GM12878 (cell line): ENCODE measurements at regions not wholly inside any gene's neighbourhood (a gene's known extent, or its start where the extent isn't known, plus 50 kb on each side); places are given as distances from the start of the nearest gene placed in this dataset.
"Not testable (repeated sequence)": the region's sequence is repeated elsewhere in the genome, so short reads cannot be mapped to it uniquely, and the experiment has no call there.

ENCODE experiments used
- CTCF ChIP-seq, 3 experiments: IDR thresholded peaks in 2 of 3; conservative IDR thresholded peaks in 1 of 3; 2 replicates each; pipeline ENCODE4 v1.5.1; 2011; ENCODE audit warnings: low read depth in 3 of 3, low read length in 3 of 3, mild to moderate bottlenecking in 3 of 3, control low read depth in 2 of 3, moderate library complexity in 2 of 3, inconsistent platforms in 1 of 3, mixed read lengths in 1 of 3; ENCODE audit not compliant: control insufficient read depth in 2 of 3, insufficient read depth in 1 of 3; ENCODE audit errors: extremely low read depth in 1 of 3
- GABPA ChIP-seq: IDR thresholded peaks from 2 replicates; pipeline ENCODE4 v1.6.1; 2014; ENCODE audit warnings: antibody characterized with exemption, low read depth, mild to moderate bottlenecking, inconsistent platforms
- MTA2 ChIP-seq: fragments of 450-650 bp; IDR thresholded peaks from 2 replicates; pipeline ENCODE4 v1.6.1; 2016; ENCODE audit warnings: low read depth, mild to moderate bottlenecking, moderate library complexity
- RAD21 ChIP-seq: IDR thresholded peaks from 2 replicates; pipeline ENCODE4 v1.6.1; 2011; ENCODE audit warnings: mild to moderate bottlenecking, low read depth, low read length, moderate library complexity; ENCODE audit not compliant: insufficient read depth

GRCh38 chr3:191993952-191994351 lies 533.0 kb downstream of the PYDC2 start:
- TF ChIP-seq CTCF (IDR thresholded peaks at IDR 0.05 in 2 of 3, conservative IDR thresholded peaks at IDR 0.05 in 1 of 3; ENCODE audit: control insufficient read depth in 2 of 3, extremely low read depth in 1 of 3, insufficient read depth in 1 of 3, low read depth in 3 of 3, low read length in 3 of 3); RAD21; MTA2; GABPA: not testable (repeated sequence)
